Neural cell (in vitro differentiated cells): ENCODE measurements at regions not wholly inside any gene's neighbourhood (a gene's known extent, or its start where the extent isn't known, plus 50 kb on each side); places are given as distances from the start of the nearest gene placed in this dataset.
"Not testable (repeated sequence)": the region's sequence is repeated elsewhere in the genome, so short reads cannot be mapped to it uniquely, and the experiment has no call there.

ENCODE experiments used
- H2AFZ ChIP-seq: fragments of 200-600, 300-800 bp; sonication (generic), shearing (Covaris generic); 2 replicates; pipeline ENCODE4 v1.6.0; 2014; ENCODE audit warnings: low read depth, mild to moderate bottlenecking, antibody characterized with exemption, low read length, moderate library complexity
- H3F3A ChIP-seq: fragments of 200-600 bp; shearing (Covaris generic); 2 replicates; pipeline ENCODE4 v1.6.1; 2016; ENCODE audit warnings: mild to moderate bottlenecking, moderate library complexity, mixed read lengths, antibody characterized with exemption, low read length; ENCODE audit not compliant: insufficient read depth, poor library complexity, severe bottlenecking
- H3K27ac ChIP-seq: fragments of 200-600, 300-800 bp; sonication (generic), shearing (Covaris generic); 2 replicates; pipeline ENCODE4 v1.5.1; 2014; ENCODE audit warnings: mild to moderate bottlenecking, low read length, moderate library complexity
- H3K27me3 ChIP-seq: fragments of 300-800, 200-600 bp; sonication (generic), shearing (Covaris generic); 2 replicates; pipeline ENCODE4 v1.6.0; 2014; ENCODE audit warnings: mild to moderate bottlenecking, low read depth, low read length, moderate library complexity; ENCODE audit not compliant: insufficient read depth
- H3K36me3 ChIP-seq: fragments of 300-800, 200-600 bp; sonication (generic), shearing (Covaris generic); 2 replicates; pipeline ENCODE4 v1.5.1; 2014; ENCODE audit warnings: mild to moderate bottlenecking, antibody characterized with exemption, low read length, moderate library complexity; ENCODE audit not compliant: insufficient read depth
- H3K4me2 ChIP-seq: fragments of 300-800, 200-600 bp; sonication (generic), shearing (Covaris generic); 2 replicates; pipeline ENCODE4 v1.6.0; 2014; ENCODE audit warnings: mild to moderate bottlenecking, low read length
- H3K4me3 ChIP-seq: fragments of 300-800, 200-600 bp; sonication (generic), shearing (Covaris generic); 2 replicates; pipeline ENCODE4 v1.5.1; 2014; ENCODE audit warnings: mild to moderate bottlenecking, low read length, moderate library complexity
- H3K79me2 ChIP-seq: fragments of 200-600 bp; shearing (Covaris generic); replicated peaks from 2 replicates; pipeline ENCODE4 v1.6.0; 2014; ENCODE audit warnings: mild to moderate bottlenecking, low read length, moderate library complexity; ENCODE audit not compliant: insufficient read depth
- H3K9ac ChIP-seq: fragments of 300-800, 200-600 bp; sonication (generic), shearing (Covaris generic); 2 replicates; pipeline ENCODE4 v1.6.1; 2016; ENCODE audit warnings: mild to moderate bottlenecking, low read length, mixed read lengths
- H3K9me2 ChIP-seq: fragments of 200-600 bp; shearing (Covaris generic); 2 replicates; pipeline ENCODE4 v1.6.1; 2016; ENCODE audit warnings: mild to moderate bottlenecking, low read length, mixed read lengths; ENCODE audit not compliant: insufficient read depth
- H3K9me3 ChIP-seq: fragments of 200-600, 300-800 bp; sonication (generic), shearing (Covaris generic); 2 replicates; pipeline ENCODE4 v1.6.1; 2016; ENCODE audit warnings: mild to moderate bottlenecking, mixed run types, low read length, moderate library complexity, mixed read lengths
- H4K20me1 ChIP-seq: fragments of 200-600 bp; shearing (Covaris generic); 2 replicates; pipeline ENCODE4 v1.6.1; 2016; ENCODE audit warnings: mild to moderate bottlenecking, mixed run types; ENCODE audit not compliant: insufficient read depth
- CTCF ChIP-seq: fragments of 450-650 bp; IDR thresholded peaks from 2 replicates; pipeline ENCODE4 v1.5.1; 2014; ENCODE audit warnings: antibody characterized with exemption, mild to moderate bottlenecking, moderate library complexity; ENCODE audit not compliant: poor library complexity, severe bottlenecking
- EP300 ChIP-seq: fragments of 450-650 bp; conservative IDR thresholded peaks from 2 replicates; pipeline ENCODE4 v1.6.1; 2014; ENCODE audit warnings: antibody characterized with exemption, mild to moderate bottlenecking, moderate library complexity; ENCODE audit not compliant: poor library complexity, severe bottlenecking
- EZH2 ChIP-seq: fragments of 200-600, 300-800 bp; shearing (Covaris generic), sonication (generic); IDR thresholded peaks from 2 replicates; pipeline ENCODE4 v1.6.1; 2014; ENCODE audit warnings: antibody characterized with exemption, low read length, borderline replicate concordance, mild to moderate bottlenecking; ENCODE audit not compliant: insufficient read depth, poor library complexity, severe bottlenecking
- MXI1 ChIP-seq: fragments of 450-650 bp; conservative IDR thresholded peaks from 2 replicates; pipeline ENCODE4 v1.6.1; 2014; ENCODE audit warnings: antibody characterized with exemption, mild to moderate bottlenecking; ENCODE audit not compliant: poor library complexity, severe bottlenecking
- POLR2AphosphoS5 ChIP-seq: IDR thresholded peaks from 2 replicates; pipeline ENCODE4 v1.6.1; 2012
- RAD21 ChIP-seq: fragments of 450-650 bp; conservative IDR thresholded peaks from 2 replicates; pipeline ENCODE4 v1.6.1; 2014; ENCODE audit warnings: antibody characterized with exemption, mild to moderate bottlenecking, moderate library complexity
- REST ChIP-seq: IDR thresholded peaks from 2 replicates; pipeline ENCODE4 v1.6.1; 2012; ENCODE audit warnings: borderline replicate concordance
- SMC3 ChIP-seq: fragments of 450-650 bp; conservative IDR thresholded peaks from 2 replicates; pipeline ENCODE4 v1.6.1; 2014; ENCODE audit warnings: antibody characterized with exemption, mild to moderate bottlenecking, moderate library complexity; ENCODE audit not compliant: poor library complexity
- TAF1 ChIP-seq: IDR thresholded peaks from 2 replicates; pipeline ENCODE4 v1.6.1; 2012; ENCODE audit warnings: low read depth

- H3K4me2 ChIP-seq, result no peak overlapping the region
- no peak for TF ChIP-seq TAF1
- TF ChIP-seq RAD21, result no peak
- TF ChIP-seq SMC3, result no peak
- no peak for TF ChIP-seq POLR2AphosphoS5
- TF ChIP-seq REST, result no peak
- TF ChIP-seq EZH2, result no peak
- no peak for TF ChIP-seq EP300
- TF ChIP-seq CTCF, result no peak
- TF ChIP-seq MXI1, result no peak
- H3K36me3 ChIP-seq, result no peaks in the 10 kb centered on the region
- H3K27ac ChIP-seq, result no peak overlapping the region
- H4K20me1 ChIP-seq, result no peaks in the 10 kb centered on the region
- H3K27me3 ChIP-seq, result no peaks in the 10 kb centered on the region
- no peak overlapping the region for H3K9ac ChIP-seq
- no peaks in the 10 kb centered on the region for H3K79me2 ChIP-seq
- H2AFZ ChIP-seq, result no peak overlapping the region
- H3F3A ChIP-seq, result no peaks in the 10 kb centered on the region
- H3K4me3 ChIP-seq, result no peak overlapping the region
- no peaks in the 10 kb centered on the region for H3K9me2 ChIP-seq
- H3K9me3 ChIP-seq, result no peaks in the 10 kb centered on the region
Observed at GRCh38 chr5:18799482-18800128, 1165.3 kb downstream of the TAF11L14 start.

GRCh38 chr5:18800293-18801025 lies 1166.2 kb downstream of the TAF11L14 start:
- no peak overlapping the region for H2AFZ ChIP-seq
- no peaks in the 10 kb centered on the region for H3K9me2 ChIP-seq
- no peak overlapping the region for H3K4me2 ChIP-seq
- TF ChIP-seq SMC3 (no peak), TAF1 (no peak), EP300 (no peak)
- H3K4me3 ChIP-seq, result no peak overlapping the region
- H3K27ac ChIP-seq, result no peak overlapping the region
- H3K9me3 ChIP-seq, result no peaks in the 10 kb centered on the region
- H3K27me3 ChIP-seq, result no peaks in the 10 kb centered on the region
- H4K20me1 ChIP-seq, result no peaks in the 10 kb centered on the region
- H3K9ac ChIP-seq, result no peak overlapping the region
- no peaks in the 10 kb centered on the region for H3F3A ChIP-seq
- H3K36me3 ChIP-seq, result no peaks in the 10 kb centered on the region
- no peaks in the 10 kb centered on the region for H3K79me2 ChIP-seq

- not testable (repeated sequence) for H3K9me2 ChIP-seq, H3K9ac ChIP-seq, H2AFZ ChIP-seq, H3K27me3 ChIP-seq, H3K9me3 ChIP-seq, H3K4me3 ChIP-seq, H3K79me2 ChIP-seq, H3K27ac ChIP-seq, H3K4me2 ChIP-seq, H3F3A ChIP-seq, H4K20me1 ChIP-seq, H3K36me3 ChIP-seq
Observed at GRCh38 chr5:18801413-18801812, 1167.2 kb downstream of the TAF11L14 start.
